ENCODE measurements at regions not wholly inside any gene's neighbourhood (a gene's known extent, or its start where the extent isn't known, plus 50 kb on each side); places are given as distances from the start of the nearest gene placed in this dataset.

DNA sequence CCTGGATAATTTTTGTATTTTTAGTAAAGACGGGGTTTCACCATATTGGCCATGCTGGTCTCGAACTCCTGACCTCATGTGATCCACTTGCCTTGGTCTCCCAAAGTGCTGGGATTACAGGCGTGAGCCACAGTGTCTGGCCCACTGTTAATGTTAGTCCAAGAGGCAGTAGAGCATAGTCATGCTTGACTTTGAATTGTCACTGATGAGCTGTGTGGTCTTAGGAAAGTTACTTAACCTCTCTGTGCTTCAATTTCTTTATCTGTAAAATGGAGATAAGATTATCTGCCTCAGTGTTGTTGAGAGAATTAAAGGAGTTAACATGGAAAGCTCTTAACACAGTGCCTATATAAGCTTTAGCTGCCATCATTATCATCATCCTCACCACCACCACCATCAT lies 78.1 kb downstream of the TBX3 start:
- no peak for TF ChIP-seq CREM (IDR thresholded peaks at IDR 0.05; ENCODE audit: low read depth)
- TF ChIP-seq CC2D1A (IDR thresholded peaks at IDR 0.05), result no peak
- TF ChIP-seq, protein P1, sequence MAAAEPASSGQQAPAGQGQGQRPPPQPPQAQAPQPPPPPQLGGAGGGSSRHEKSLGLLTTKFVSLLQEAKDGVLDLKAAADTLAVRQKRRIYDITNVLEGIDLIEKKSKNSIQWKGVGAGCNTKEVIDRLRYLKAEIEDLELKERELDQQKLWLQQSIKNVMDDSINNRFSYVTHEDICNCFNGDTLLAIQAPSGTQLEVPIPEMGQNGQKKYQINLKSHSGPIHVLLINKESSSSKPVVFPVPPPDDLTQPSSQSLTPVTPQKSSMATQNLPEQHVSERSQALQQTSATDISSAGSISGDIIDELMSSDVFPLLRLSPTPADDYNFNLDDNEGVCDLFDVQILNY (CRISPR knock-in tag; IDR thresholded peaks at IDR 0.05), result no peak
- no peak for TF ChIP-seq POLR2AphosphoS5 (IDR thresholded peaks at IDR 0.05; ENCODE audit: control insufficient read depth, insufficient read depth, low read depth, low read length)
- no peak for TF ChIP-seq POLR2A (conservative IDR thresholded peaks at IDR 0.05)
- no peak for TF ChIP-seq TAF1 (IDR thresholded peaks at IDR 0.05; ENCODE audit: control insufficient read depth, extremely low read depth, insufficient read depth, low read length, severe bottlenecking)
- TF ChIP-seq CTCF (IDR thresholded peaks at IDR 0.05 in 2 of 3, conservative IDR thresholded peaks at IDR 0.05 in 1 of 3; ENCODE audit: insufficient read depth in 2 of 3, low read depth in 1 of 3, low read length in 3 of 3), result no peak
- no peak for TF ChIP-seq SIN3A (IDR thresholded peaks at IDR 0.05; ENCODE audit: borderline replicate concordance in 2 of 2, control insufficient read depth in 1 of 2, low read depth in 2 of 2, low read length in 2 of 2)
- TF ChIP-seq TFAP4 (CRISPR knock-in tag; IDR thresholded peaks at IDR 0.05; ENCODE audit: borderline replicate concordance), result no peak
- TF ChIP-seq SMAD1 (IDR thresholded peaks at IDR 0.05; ENCODE audit: low read depth, low read length, partially characterized antibody), result no peak
- no peak for TF ChIP-seq PBX2 (CRISPR knock-in tag; IDR thresholded peaks at IDR 0.05; ENCODE audit: low read depth)
- TF ChIP-seq PBX2 (tag; conservative IDR thresholded peaks at IDR 0.05; ENCODE audit: low read depth), result no peak
- no peak for TF ChIP-seq KAT7 (CRISPR knock-in tag; IDR thresholded peaks at IDR 0.05; ENCODE audit: borderline replicate concordance)
- TF ChIP-seq E2F1 (CRISPR knock-in tag; IDR thresholded peaks at IDR 0.05), result no peak

Measured in K562 (cell line).